ENCODE measurements at regions not wholly inside any gene's neighbourhood (a gene's known extent, or its start where the extent isn't known, plus 50 kb on each side); places are given as distances from the start of the nearest gene placed in this dataset.

DNA sequence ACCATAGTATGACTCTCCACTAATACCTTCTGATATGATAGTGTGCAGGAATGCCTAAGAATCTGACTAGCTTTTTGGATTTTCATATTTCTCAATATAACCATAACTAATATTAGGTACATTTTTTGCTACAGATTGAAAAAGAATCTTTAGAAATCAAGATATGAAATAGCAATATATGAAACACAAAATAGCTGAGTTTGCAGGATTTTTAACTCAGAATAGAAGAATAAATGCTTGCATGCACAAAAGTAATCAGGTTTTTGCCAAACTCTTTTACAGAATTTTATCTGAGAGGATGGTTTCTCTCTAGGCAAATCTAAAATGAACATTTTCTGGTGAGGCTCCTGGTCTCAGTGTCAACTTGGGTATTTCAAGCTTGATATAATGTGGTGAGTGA lies 402.6 kb downstream of the TMEM232 start:
- no peak overlapping the region for H3K4me3 ChIP-seq (replicated peaks in 1 of 2; ENCODE audit: low read depth in 2 of 2, low read length in 2 of 2)
- TF ChIP-seq, protein P1, sequence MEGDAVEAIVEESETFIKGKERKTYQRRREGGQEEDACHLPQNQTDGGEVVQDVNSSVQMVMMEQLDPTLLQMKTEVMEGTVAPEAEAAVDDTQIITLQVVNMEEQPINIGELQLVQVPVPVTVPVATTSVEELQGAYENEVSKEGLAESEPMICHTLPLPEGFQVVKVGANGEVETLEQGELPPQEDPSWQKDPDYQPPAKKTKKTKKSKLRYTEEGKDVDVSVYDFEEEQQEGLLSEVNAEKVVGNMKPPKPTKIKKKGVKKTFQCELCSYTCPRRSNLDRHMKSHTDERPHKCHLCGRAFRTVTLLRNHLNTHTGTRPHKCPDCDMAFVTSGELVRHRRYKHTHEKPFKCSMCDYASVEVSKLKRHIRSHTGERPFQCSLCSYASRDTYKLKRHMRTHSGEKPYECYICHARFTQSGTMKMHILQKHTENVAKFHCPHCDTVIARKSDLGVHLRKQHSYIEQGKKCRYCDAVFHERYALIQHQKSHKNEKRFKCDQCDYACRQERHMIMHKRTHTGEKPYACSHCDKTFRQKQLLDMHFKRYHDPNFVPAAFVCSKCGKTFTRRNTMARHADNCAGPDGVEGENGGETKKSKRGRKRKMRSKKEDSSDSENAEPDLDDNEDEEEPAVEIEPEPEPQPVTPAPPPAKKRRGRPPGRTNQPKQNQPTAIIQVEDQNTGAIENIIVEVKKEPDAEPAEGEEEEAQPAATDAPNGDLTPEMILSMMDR (IDR thresholded peaks at IDR 0.05; ENCODE audit: low read depth, low read length), result no peak
- DNase-seq (ENCODE audit: low read depth in 2 of 2), result no peak

DNA sequence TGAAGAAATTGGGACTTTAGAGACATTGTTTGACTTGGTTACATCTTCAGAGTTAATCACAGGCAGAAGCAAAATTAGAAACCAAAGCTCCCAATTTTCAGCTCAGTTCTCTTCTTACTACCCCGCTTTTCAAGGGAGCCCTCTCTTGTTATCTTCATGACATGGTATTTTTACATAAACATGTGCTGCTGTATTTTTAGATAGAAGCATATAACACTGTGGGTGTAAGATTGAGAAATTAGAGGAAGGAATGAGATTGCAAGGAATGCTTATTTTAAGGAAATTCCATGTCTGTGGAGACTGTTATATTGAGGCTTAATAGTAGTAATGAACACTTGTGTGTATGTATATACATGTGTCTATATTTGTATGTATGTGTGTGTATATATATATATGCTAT lies 401.6 kb downstream of the TMEM232 start:
- no peak overlapping the region for H3K4me3 ChIP-seq (replicated peaks in 1 of 2; ENCODE audit: low read depth in 2 of 2, low read length in 2 of 2)

DNA sequence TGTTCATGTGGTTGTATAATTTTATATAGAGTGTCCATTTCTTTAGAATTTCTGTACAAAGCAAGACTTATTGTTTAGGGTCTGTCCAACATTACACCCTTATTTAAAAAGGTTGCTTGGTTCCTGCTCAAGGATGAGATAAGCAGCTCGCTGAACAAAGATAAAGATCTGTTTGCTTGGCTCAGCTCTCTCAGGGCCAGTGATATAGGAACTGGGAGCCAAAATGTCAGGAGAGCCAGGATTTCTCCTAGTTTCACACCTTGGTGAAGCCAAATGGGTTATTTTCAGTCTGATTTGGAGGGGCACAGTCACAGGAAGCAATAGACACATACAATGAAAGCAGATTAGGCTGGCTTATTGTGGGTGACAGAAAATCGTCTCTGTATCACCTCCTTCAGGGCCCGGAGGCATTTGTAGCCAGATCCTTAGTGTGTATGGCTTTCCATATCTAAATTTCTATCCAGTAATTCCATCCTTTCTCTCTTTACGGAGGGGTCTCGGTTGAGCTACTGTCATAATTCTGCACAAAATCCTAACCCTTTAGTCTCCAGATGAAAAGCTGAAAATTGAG lies 396.4 kb downstream of the TMEM232 start:
- TF ChIP-seq, protein P1 (IDR thresholded peaks at IDR 0.05; ENCODE audit: low read depth, low read length), result no peak

More for the DNA sequence above, 401.6 kb downstream of the TMEM232 start:
- no peak for DNase-seq (ENCODE audit: low read depth in 2 of 2)
- TF ChIP-seq, protein P1 (IDR thresholded peaks at IDR 0.05; ENCODE audit: low read depth, low read length), result no peak

GRCh38 chr5:110333384-110333783 lies 393.1 kb downstream of the TMEM232 start:
- DNase-seq (ENCODE audit: low read depth in 2 of 2), result peak; percentile 14 to 31
- TF ChIP-seq, protein P1 (IDR thresholded peaks at IDR 0.05; ENCODE audit: low read depth, low read length), result peak; percentile 14
- no peak overlapping the region for H3K4me3 ChIP-seq (replicated peaks in 1 of 2; ENCODE audit: low read depth in 2 of 2, low read length in 2 of 2)

More for the DNA sequence above, 396.4 kb downstream of the TMEM232 start:
- H3K4me3 ChIP-seq (replicated peaks in 1 of 2; ENCODE audit: low read depth in 2 of 2, low read length in 2 of 2), result no peak overlapping the region
- DNase-seq (ENCODE audit: low read depth in 2 of 2), result no peak

- TF ChIP-seq, protein P1 (IDR thresholded peaks at IDR 0.05; ENCODE audit: low read depth, low read length), result no peak
- no peak overlapping the region for H3K4me3 ChIP-seq (replicated peaks in 1 of 2; ENCODE audit: low read depth in 2 of 2, low read length in 2 of 2)
- peak; percentile 1 to 29 for DNase-seq (ENCODE audit: low read depth in 2 of 2)
Measured at GRCh38 chr5:110335361-110336066, 391.0 kb downstream of the TMEM232 start.

GRCh38 chr5:110338341-110339083 lies 388.0 kb downstream of the TMEM232 start:
- no peak for DNase-seq (ENCODE audit: low read depth in 2 of 2)
- no peak overlapping the region for H3K4me3 ChIP-seq (replicated peaks in 1 of 2; ENCODE audit: low read depth in 2 of 2, low read length in 2 of 2)
- TF ChIP-seq, protein P1 (IDR thresholded peaks at IDR 0.05; ENCODE audit: low read depth, low read length), result no peak
